Calu3 (cell line): ENCODE measurements at regions not wholly inside any gene's neighbourhood (a gene's known extent, or its start where the extent isn't known, plus 50 kb on each side); places are given as distances from the start of the nearest gene placed in this dataset.

Source experiments
- BruUV-seq: library from RNA; stranded (reverse); fragments of 400-500 nt; replicated peaks from 2 replicates; lab custom pipeline; 2021; lab: Mats Ljungman, UMichigan
- CTCF ChIA-PET: fragments of 300-600 bp; sonication (Branson Sonifier 250); formaldehyde crosslinking; loops from one replicate; lab custom pipeline; 2022; ENCODE audit warnings: antibody characterized with exemption; lab: Charles Lee
- DNase-seq: peaks from one replicate; pipeline ENCODE4 v3.0.0; 2022
- H3K27ac Mint-ChIP-seq: one replicate; pipeline ENCODE4 v1.8.0; 2022; ENCODE audit warnings: mixed read lengths; ENCODE audit not compliant: unreplicated experiment
- H3K27me3 Mint-ChIP-seq: one replicate; pipeline ENCODE4 v1.8.0; 2022; ENCODE audit warnings: mixed read lengths; ENCODE audit not compliant: unreplicated experiment
- H3K36me3 Mint-ChIP-seq: one replicate; pipeline ENCODE4 v1.8.0; 2022; ENCODE audit warnings: mild to moderate bottlenecking, moderate library complexity, mixed read lengths; ENCODE audit not compliant: insufficient read depth, unreplicated experiment
- H3K4me1 Mint-ChIP-seq: one replicate; pipeline ENCODE4 v1.8.0; 2022; ENCODE audit warnings: mild to moderate bottlenecking, low read depth, mixed read lengths; ENCODE audit not compliant: unreplicated experiment
- H3K4me3 Mint-ChIP-seq: one replicate; pipeline ENCODE4 v1.8.0; 2022; ENCODE audit warnings: mild to moderate bottlenecking, low read depth, moderate library complexity, mixed read lengths; ENCODE audit not compliant: unreplicated experiment
- H3K9me3 Mint-ChIP-seq: one replicate; pipeline ENCODE4 v1.8.0; 2022; ENCODE audit warnings: low read depth, mixed read lengths; ENCODE audit not compliant: unreplicated experiment
- CTCF ChIP-seq: fragments of 200-600 bp; IDR thresholded peaks from one replicate; pipeline ENCODE4 v1.8.0; 2022; ENCODE audit warnings: antibody characterized with exemption; ENCODE audit not compliant: unreplicated experiment
- intact Hi-C: fragments of 100-400 bp; cut with micrococcal nuclease; formaldehyde crosslinking; loops from one replicate; pipeline ENCODE4 v1.10.0; 2022; ENCODE audit not compliant: unreplicated experiment

GRCh38 chr13:89916551-89916950 lies 1430.9 kb upstream of the MIR17HG start:
- no peak overlapping the region for H3K4me3 Mint-ChIP-seq
- H3K9me3 Mint-ChIP-seq, result no peaks in the 10 kb centered on the region
- no peaks in the 10 kb centered on the region for H3K36me3 Mint-ChIP-seq
- intact Hi-C loops, result no loop called here
- TF ChIP-seq CTCF, result no peak
- CTCF ChIA-PET, result no interaction called here
- H3K4me1 Mint-ChIP-seq, result no peaks in the 10 kb centered on the region
- no TSS peak for BruUV-seq
- no peaks in the 10 kb centered on the region for H3K27me3 Mint-ChIP-seq
- no peak overlapping the region for H3K27ac Mint-ChIP-seq
- no peak for DNase-seq

GRCh38 chr13:89920461-89920860 lies 1427.0 kb upstream of the MIR17HG start:
- DNase-seq, result no peak
- Mint-ChIP-seq H3K4me1 (no peaks in the 10 kb centered on the region), H3K4me3 (no peak overlapping the region), H3K27me3 (no peaks in the 10 kb centered on the region), H3K36me3 (no peaks in the 10 kb centered on the region), H3K9me3 (no peaks in the 10 kb centered on the region), H3K27ac (no peak overlapping the region)
- BruUV-seq, result no TSS peak
- TF ChIP-seq CTCF, result no peak
- CTCF ChIA-PET, result no interaction called here
- intact Hi-C loops, result no loop called here

- H3K36me3 Mint-ChIP-seq, result no peaks in the 10 kb centered on the region
- intact Hi-C loops, result no loop called here
- DNase-seq, result no peak
Measured at GRCh38 chr13:89923052-89923451, 1424.4 kb upstream of the MIR17HG start.

GRCh38 chr13:89923736-89924135 lies 1423.8 kb upstream of the MIR17HG start:
- no peaks in the 10 kb centered on the region for H3K36me3 Mint-ChIP-seq
- H3K4me1 Mint-ChIP-seq, result no peaks in the 10 kb centered on the region
- H3K27me3 Mint-ChIP-seq, result no peaks in the 10 kb centered on the region
- no TSS peak for BruUV-seq
- H3K27ac Mint-ChIP-seq, result no peak overlapping the region
- no peak for TF ChIP-seq CTCF
- no peak for DNase-seq
- no peaks in the 10 kb centered on the region for H3K9me3 Mint-ChIP-seq
- intact Hi-C loops, result no loop called here
- CTCF ChIA-PET, result no interaction called here
- H3K4me3 Mint-ChIP-seq, result no peak overlapping the region

More at GRCh38 chr13:89923052-89923451, 1424.4 kb upstream of the MIR17HG start:
- no peaks in the 10 kb centered on the region for H3K27me3 Mint-ChIP-seq
- no peak overlapping the region for H3K27ac Mint-ChIP-seq
- no peaks in the 10 kb centered on the region for H3K9me3 Mint-ChIP-seq
- H3K4me1 Mint-ChIP-seq, result no peaks in the 10 kb centered on the region
- TF ChIP-seq CTCF, result no peak
- BruUV-seq, result no TSS peak
- CTCF ChIA-PET, result no interaction called here
- no peak overlapping the region for H3K4me3 Mint-ChIP-seq
